RPMI7951 (cell line): ENCODE measurements at regions not wholly inside any gene's neighbourhood (a gene's known extent, or its start where the extent isn't known, plus 50 kb on each side); places are given as distances from the start of the nearest gene placed in this dataset.
"Not testable (repeated sequence)": the region's sequence is repeated elsewhere in the genome, so short reads cannot be mapped to it uniquely, and the experiment has no call there.

Experiments
- DNase-seq: peaks from one replicate; pipeline ENCODE4 v3.0.0-alpha.2; 2012; ENCODE audit warnings: low read depth

GRCh38 chr22:27593378-27593777 lies 208.2 kb downstream of the MN1 start:
- no peak for DNase-seq

GRCh38 chr22:27594020-27594419 lies 207.5 kb downstream of the MN1 start:
- DNase-seq, result no peak

- DNase-seq, result no peak
Measured at GRCh38 chr22:27594474-27595134, 207.0 kb downstream of the MN1 start.

GRCh38 chr22:27596133-27596870 lies 205.3 kb downstream of the MN1 start:
- DNase-seq, result peak; percentile 73

DNA sequence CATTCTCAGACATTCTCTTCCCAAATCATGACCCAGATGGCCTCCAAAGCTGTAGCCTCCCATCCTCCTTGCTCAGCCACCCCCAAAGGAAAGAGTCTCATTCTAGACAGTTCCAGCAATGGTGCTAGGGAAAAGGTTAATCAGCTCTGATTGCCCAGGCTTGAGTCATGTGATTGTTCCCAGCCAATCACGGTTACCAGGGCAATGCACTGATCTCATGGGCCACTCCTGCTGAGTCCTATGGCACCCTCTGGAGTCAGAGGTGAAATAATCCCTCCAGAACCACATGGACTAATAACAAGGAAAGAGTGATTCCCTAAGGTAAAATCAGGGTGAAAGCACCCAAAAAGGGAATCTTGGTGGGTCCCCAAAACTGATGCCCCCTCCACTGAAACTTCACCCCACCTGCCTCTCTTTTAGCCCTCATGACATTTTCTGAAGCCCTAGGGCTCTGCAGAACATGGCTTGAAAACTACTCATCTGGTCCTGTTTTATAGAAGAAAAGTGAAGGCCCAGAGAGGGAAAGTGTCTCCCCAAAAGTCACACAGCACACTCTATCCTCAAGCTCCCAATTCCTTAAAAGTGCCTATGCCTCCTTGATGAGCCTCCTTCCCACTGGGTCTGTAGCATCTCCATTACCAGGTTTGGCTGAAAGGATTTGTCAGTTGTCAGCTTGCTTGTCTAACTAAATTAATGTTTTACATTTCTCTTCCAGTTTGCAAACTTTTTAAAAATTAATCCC lies 203.7 kb downstream of the MN1 start:
- peak; percentile 51 for DNase-seq

DNA sequence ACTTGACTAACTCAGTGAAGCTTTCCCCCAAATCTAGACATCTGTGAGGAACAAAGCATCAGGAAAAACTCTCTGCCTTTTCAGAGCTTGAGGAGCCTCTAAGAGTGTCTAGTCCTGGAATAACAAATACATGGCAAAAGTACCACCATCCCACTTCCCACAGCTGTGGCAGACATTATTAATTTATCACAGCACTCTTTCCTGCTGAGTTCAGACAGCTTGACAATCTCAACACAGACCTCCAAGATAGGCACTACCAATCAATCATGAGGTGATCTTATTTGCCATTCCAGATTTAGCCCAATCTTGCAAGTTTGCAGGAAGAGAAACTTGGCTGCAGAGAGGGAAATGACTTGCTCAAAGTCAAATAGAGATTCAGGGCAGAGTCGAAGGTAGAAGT lies 202.8 kb downstream of the MN1 start:
- DNase-seq, result no peak

DNA sequence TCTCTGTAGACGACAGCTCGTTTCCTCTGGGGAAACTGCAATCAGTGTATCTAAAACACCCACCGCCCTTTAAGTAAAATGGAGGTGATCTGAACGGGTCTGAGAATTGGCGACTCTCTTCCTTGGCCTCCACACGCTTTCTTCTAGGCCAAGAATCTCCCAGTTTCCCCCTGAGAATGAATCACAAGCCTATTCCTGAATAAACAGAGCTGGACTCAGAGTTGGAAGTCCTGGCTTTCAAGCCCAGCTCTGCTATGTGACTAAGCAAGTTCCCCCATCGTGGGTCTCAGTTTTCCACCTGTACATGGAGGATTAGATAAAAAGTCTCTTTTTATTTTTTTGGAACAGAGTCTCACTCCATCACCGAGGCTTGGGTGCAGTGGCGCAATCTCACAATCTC lies 200.4 kb downstream of the MN1 start:
- no peak for DNase-seq

GRCh38 chr22:27602390-27602789 lies 199.2 kb downstream of the MN1 start:
- no peak for DNase-seq

- DNase-seq, result no peak
Measured at GRCh38 chr22:27603111-27603799, 198.3 kb downstream of the MN1 start.

GRCh38 chr22:27603800-27604144 lies 197.8 kb downstream of the MN1 start:
- DNase-seq, result peak; percentile 75

DNA sequence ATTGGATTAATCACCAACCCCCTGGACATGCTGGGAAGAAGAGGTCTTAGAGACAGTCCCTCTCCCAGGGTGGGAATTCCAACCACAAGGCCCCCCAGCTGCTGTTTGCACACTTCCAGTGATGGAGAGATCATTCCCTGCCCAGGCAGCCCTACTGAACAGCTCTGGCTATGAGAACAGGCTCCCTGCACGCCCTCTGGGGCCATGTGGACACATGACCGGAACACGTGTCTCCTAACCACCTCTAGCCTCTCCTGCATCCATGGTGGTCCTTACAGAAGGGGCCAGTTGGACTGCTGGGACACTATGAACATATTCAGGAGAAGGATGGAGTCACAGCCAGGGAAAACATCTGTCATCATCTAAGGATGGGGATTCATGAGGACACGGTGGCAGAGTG lies 196.2 kb downstream of the MN1 start:
- no peak for DNase-seq

DNA sequence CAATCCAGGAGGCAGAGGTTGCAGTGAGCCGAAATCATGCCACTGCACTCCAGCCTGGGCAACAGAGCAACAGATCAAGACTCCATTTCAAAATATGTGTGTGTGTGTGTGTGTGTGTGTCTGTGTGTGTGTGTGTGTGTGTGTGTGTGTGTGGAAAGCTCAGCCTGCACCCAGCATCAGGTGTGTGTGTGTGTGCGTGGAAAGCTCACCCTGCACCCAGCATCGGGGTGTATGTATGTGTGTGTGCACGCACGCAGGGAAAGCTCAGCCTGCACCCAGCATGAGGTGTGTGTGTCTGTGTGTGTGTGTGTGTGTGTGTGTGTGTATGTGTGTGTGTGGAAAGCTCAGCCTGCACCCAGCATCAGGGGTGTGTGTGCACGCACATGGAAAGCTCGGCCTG lies 193.8 kb downstream of the MN1 start:
- not testable (repeated sequence) for DNase-seq

DNA sequence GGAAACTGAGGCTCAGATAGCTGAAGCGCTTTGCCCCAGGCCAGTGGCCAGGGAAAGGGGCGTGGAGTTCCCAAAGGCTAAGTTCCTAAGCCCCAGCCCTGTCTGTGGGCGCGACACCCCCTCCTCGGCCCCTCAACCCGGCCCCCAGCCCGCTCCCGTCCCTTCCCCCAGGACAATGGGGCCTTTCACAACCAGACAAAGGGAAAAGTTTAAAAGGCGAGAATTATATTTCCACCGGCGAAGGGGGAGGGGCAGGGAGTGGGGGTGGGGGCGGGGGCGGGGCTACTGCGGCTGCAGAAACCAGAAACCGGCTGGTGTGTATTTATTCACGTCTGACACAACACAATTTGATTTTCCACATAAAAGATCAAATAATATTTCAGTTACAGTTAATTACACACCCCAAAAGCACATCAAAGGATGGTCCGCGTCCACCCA lies 192.1 kb downstream of the MN1 start:
- DNase-seq, result no peak

DNA sequence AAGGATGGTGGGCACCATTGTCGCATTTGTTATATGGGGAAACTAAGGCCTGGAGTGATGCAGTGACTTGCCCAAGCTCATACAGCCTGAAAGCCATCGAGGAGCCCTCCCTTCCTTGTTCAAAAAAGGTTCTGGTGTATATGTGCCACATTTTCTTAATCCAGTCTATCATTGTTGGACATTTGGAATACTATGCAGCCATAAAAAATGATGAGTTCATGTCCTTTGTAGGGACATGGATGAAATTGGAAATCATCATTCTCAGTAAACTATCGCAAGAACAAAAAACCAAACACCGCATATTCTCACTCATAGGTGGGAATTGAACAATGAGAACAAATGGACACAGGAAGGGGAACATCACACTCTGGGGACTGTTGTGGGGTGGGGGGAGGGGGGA lies 191.4 kb downstream of the MN1 start:
- DNase-seq, result not testable (repeated sequence)

- no peak for DNase-seq
Measured at GRCh38 chr22:27610863-27611786, 190.4 kb downstream of the MN1 start.

DNA sequence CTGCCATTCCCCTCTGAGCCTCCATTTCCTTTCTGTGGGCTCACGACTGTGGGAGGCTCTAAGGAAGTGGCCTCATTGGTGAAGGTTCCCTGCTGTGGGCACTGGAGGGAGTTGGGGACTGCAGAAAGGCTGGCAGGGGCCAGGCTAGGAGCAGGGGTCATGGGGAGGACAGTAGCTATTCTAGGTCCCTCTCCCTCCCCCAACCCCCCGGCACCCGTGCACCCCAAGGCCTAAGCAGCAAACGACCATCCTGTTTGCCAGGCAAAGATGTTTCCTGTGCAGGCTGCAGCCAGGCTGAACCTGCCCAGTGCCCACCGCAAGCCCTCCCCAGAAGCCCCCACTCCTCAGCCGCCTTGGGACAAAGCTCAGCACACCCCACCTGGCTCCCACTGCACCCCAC lies 189.4 kb downstream of the MN1 start:
- DNase-seq, result no peak

GRCh38 chr22:27613099-27614005 lies 188.2 kb downstream of the MN1 start:
- no peak for DNase-seq

DNA sequence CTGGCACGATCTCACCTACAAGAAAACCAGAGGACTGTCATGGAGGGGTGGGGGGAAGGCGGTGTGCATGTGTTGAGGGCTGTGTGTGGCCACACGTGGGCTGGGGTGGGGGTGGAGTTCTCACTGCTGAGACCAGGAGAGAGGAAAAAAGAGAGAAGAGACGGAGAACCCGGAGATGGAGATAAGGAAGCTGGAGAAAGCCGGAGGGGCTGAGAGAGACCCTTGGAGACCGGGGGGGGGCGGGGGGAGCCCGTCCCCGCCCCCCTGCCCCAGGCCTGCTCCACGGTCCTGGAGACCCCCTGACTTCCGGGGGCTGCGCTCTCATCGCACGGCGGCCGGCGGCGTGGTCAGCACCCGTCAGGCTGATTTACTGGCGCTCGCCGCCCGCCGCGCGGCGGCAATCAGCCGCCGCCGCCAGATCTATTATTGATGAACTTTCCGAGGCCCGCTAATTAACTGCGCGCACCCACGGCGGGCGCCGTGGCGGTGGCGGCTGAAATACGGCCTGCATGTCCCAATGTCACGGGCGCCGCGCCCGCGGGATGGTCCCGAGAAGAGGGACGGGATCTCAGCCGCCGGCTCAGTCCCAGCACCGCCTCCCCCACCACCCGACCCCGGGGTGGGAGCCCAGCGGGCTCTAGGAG lies 187.4 kb downstream of the MN1 start:
- DNase-seq, result no peak

DNA sequence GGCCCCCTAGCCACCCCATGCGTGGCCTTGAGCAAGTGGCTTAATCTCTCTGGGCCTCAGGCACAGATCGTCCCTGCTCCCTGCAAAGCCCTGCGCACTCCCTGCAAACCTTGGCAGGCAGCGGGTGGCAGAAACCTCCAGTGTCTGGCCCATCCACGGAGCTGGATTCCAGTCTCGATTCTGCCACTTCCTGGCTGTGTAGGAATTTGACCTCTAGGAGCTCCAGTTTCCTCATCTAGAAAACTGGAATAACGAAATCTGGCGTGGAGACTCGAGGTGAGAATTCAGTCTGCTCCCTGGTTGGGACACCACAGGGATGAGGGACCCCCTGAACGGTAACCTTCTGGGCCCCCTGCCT lies 186.9 kb downstream of the MN1 start:
- no peak for DNase-seq

GRCh38 chr22:27615408-27615807 lies 186.1 kb downstream of the MN1 start:
- no peak for DNase-seq
